K562 (cell line): ENCODE measurements at regions not wholly inside any gene's neighbourhood (a gene's known extent, or its start where the extent isn't known, plus 50 kb on each side); places are given as distances from the start of the nearest gene placed in this dataset.

ENCODE experiments used
- ATAC-seq: fragments of 200-7000 bp; cut with Tn5 transposase; 3 replicates; pipeline ENCODE4 v1.9.1; 2020; ENCODE audit warnings: moderate library complexity
- BruUV-seq: library from RNA; stranded (reverse); fragments of 400-500 nt; replicated peaks from 2 replicates; lab custom pipeline; 2021; lab: Mats Ljungman, UMichigan
- CTCF ChIA-PET: fragments of 300-600 bp; formaldehyde crosslinking; extraction: SDS; loops from one replicate; lab custom pipeline; 2021; ENCODE audit warnings: low intra/inter-chr PET ratio; lab: Yijun Ruan, JAX
- POLR2A ChIA-PET: fragments of 300-600, 350-650 bp; sonication (Branson Sonifier 250); formaldehyde crosslinking; extraction: SDS; loops from one replicate; lab custom pipeline; 2021; ENCODE audit warnings: antibody characterized with exemption, inconsistent platforms; lab: Yijun Ruan, JAX
- DNase-seq, 4 experiments: peaks; one replicate each; pipeline versions ENCODE4 v3.0.0 to v3.0.0-alpha.2; 2011 to 2018; ENCODE audit warnings: low spot score in 3 of 4, mixed read lengths in 3 of 4; ENCODE audit errors: extremely low read depth in 1 of 4
- FAIRE-seq: peaks from 2 replicates; lab custom pipeline; 2011; peaks lifted over from hg19 to GRCh38; lab: Jason Lieb, UNC
- H2AFZ ChIP-seq: 2 replicates; pipeline ENCODE4 v1.6.0; 2011; ENCODE audit warnings: low read depth, low read length, control low read depth, inconsistent platforms
- H3K27ac ChIP-seq: fragments of 200-600 bp; 3 replicates; pipeline ENCODE4 v1.8.0; 2011; ENCODE audit warnings: low read depth, mild to moderate bottlenecking, control low read depth, inconsistent platforms, low read length, moderate library complexity, mixed read lengths; ENCODE audit errors: extremely low read depth
- H3K27me3 ChIP-seq, 2 experiments: fragments of 300-600 bp in 1 of 2; 2 replicates in 1 of 2; 3 replicates in 1 of 2; pipeline versions ENCODE4 v1.6.0 to v1.8.0; 2011; ENCODE audit warnings: inconsistent platforms in 2 of 2, low read length in 2 of 2, mild to moderate bottlenecking in 1 of 2, mixed read lengths in 1 of 2, moderate library complexity in 1 of 2; ENCODE audit not compliant: control insufficient read depth in 2 of 2, insufficient read depth in 2 of 2
- H3K36me3 ChIP-seq: fragments of 300-600 bp; 3 replicates; pipeline ENCODE4 v1.8.0; 2011; ENCODE audit warnings: mild to moderate bottlenecking, low read length, inconsistent platforms; ENCODE audit not compliant: control insufficient read depth, insufficient read depth
- H3K4me1 ChIP-seq, 2 experiments: fragments of 200-600 bp in 1 of 2; replicated peaks in 1 of 2; 2 replicates in 1 of 2; 3 replicates in 1 of 2; pipeline versions ENCODE4 v1.5.1 to v1.8.0; 2011; ENCODE audit warnings: inconsistent platforms in 2 of 2, low read length in 2 of 2, mild to moderate bottlenecking in 1 of 2, mixed read lengths in 1 of 2, moderate library complexity in 1 of 2; ENCODE audit not compliant: control insufficient read depth in 2 of 2, insufficient read depth in 2 of 2
- H3K4me2 ChIP-seq: 2 replicates; pipeline ENCODE4 v1.6.1; 2011; ENCODE audit warnings: low read length, control low read depth, inconsistent platforms, mixed read lengths; ENCODE audit not compliant: insufficient read depth
- H3K4me3 ChIP-seq: fragments of 200-600 bp; sonication (generic), shearing (Covaris generic); 2 replicates; pipeline ENCODE4 v1.5.1; 2016; ENCODE audit warnings: control low read depth, inconsistent platforms
- H3K79me2 ChIP-seq: fragments of 200-600 bp; 3 replicates; pipeline ENCODE4 v1.8.0; 2011; ENCODE audit warnings: low read length, inconsistent platforms; ENCODE audit not compliant: control insufficient read depth, insufficient read depth
- H3K9ac ChIP-seq, 2 experiments: 2 replicates each; pipeline versions ENCODE4 v1.6.0 to v1.6.1; 2011; ENCODE audit warnings: low read depth in 2 of 2, low read length in 2 of 2, control low read depth in 1 of 2, inconsistent platforms in 1 of 2, mild to moderate bottlenecking in 1 of 2, mixed read lengths in 1 of 2; ENCODE audit not compliant: insufficient read depth in 1 of 2
- H3K9me1 ChIP-seq: one replicate; pipeline ENCODE4 v1.6.0; 2011; ENCODE audit warnings: inconsistent platforms, mild to moderate bottlenecking, low read length, moderate library complexity; ENCODE audit not compliant: control insufficient read depth, insufficient read depth
- H3K9me3 ChIP-seq: replicated peaks from 2 replicates; pipeline ENCODE4 v1.5.1; 2011; ENCODE audit warnings: low read depth, low read length, inconsistent platforms; ENCODE audit not compliant: control insufficient read depth, insufficient read depth
- H4K20me1 ChIP-seq: replicated peaks from 2 replicates; pipeline ENCODE4 v1.6.1; 2011; ENCODE audit warnings: low read length, inconsistent platforms, mixed read lengths; ENCODE audit not compliant: control insufficient read depth, insufficient read depth
- ESRRA ChIP-seq: fragments of 450-650 bp; IDR thresholded peaks from 2 replicates; pipeline ENCODE4 v1.6.1; 2014; ENCODE audit warnings: low read depth, mild to moderate bottlenecking, moderate library complexity, borderline replicate concordance
- KLF6 ChIP-seq: fragments of 250-450 bp; sonication (Bioruptor Pico); IDR thresholded peaks from 2 replicates; pipeline ENCODE4 v1.4.0; 2020; ENCODE audit warnings: mild to moderate bottlenecking, moderate library complexity, borderline replicate concordance
- LCOR ChIP-seq: sonication (generic); formaldehyde crosslinking; IDR thresholded peaks from 2 replicates; pipeline ENCODE4 v1.8.0; 2022; ENCODE audit warnings: mild to moderate bottlenecking, missing genetic modification reagents
- MTF1 ChIP-seq: fragments of 250-450 bp; sonication (Bioruptor Pico); IDR thresholded peaks from 2 replicates; pipeline ENCODE4 v1.9.0; 2021; ENCODE audit warnings: moderate library complexity, mild to moderate bottlenecking, inconsistent platforms, borderline replicate concordance
- NCOA2 ChIP-seq, 2 experiments: fragments of 450-650 bp; IDR thresholded peaks; 2 replicates each; pipeline ENCODE4 v1.6.1; 2018; ENCODE audit warnings: mild to moderate bottlenecking in 2 of 2, moderate library complexity in 1 of 2; ENCODE audit not compliant: partially characterized antibody in 2 of 2
- RNF2 ChIP-seq: sonication (generic); IDR thresholded peaks from 2 replicates; pipeline ENCODE4 v1.6.1; 2016
- TRIM28 ChIP-seq: fragments of 450-650 bp; IDR thresholded peaks from 2 replicates; pipeline ENCODE4 v1.6.1; 2017
- XRCC3 ChIP-seq: fragments of 450-650 bp; IDR thresholded peaks from 2 replicates; pipeline ENCODE4 v1.6.1; 2017; ENCODE audit warnings: mild to moderate bottlenecking, moderate library complexity
- ZNF77 ChIP-seq: fragments of 250-450 bp; sonication (Bioruptor Pico); IDR thresholded peaks from 2 replicates; pipeline ENCODE4 v1.5.0; 2020
- WGBS: fragments of 100-300 bp; shearing (Covaris generic); methylation state at CpG from one replicate; pipeline ENCODE4 v1.1.6; 2016; ENCODE audit warnings: low coverage, mixed read lengths; ENCODE audit not compliant: insufficient coverage; ENCODE audit errors: missing lambda C conversion rate; 5-methylcytosine and 5-hydroxymethylcytosine counted together
- in situ Hi-C: fragments of 300-500 bp; cut with MboI; formaldehyde crosslinking; loops from 4 replicates; pipeline ENCODE4 v1.15.0; 2018; ENCODE audit warnings: inconsistent platforms, mixed read lengths
- intact Hi-C: fragments of 100-400 bp; cut with micrococcal nuclease; formaldehyde crosslinking; loops from 2 replicates; pipeline ENCODE4 v1.14.2; 2022
- TF ChIP-seq, protein P1 (sequence below): fragments of 250-450 bp; sonication (Bioruptor Pico); IDR thresholded peaks from 2 replicates; pipeline ENCODE4 v1.5.0; 2020; ENCODE audit warnings: mild to moderate bottlenecking, borderline replicate concordance
- TF ChIP-seq, protein P2 (sequence below): fragments of 250-450 bp; sonication (Bioruptor Pico); IDR thresholded peaks from 2 replicates; pipeline ENCODE4 v1.9.0; 2021; ENCODE audit warnings: mild to moderate bottlenecking, inconsistent platforms

DNA sequence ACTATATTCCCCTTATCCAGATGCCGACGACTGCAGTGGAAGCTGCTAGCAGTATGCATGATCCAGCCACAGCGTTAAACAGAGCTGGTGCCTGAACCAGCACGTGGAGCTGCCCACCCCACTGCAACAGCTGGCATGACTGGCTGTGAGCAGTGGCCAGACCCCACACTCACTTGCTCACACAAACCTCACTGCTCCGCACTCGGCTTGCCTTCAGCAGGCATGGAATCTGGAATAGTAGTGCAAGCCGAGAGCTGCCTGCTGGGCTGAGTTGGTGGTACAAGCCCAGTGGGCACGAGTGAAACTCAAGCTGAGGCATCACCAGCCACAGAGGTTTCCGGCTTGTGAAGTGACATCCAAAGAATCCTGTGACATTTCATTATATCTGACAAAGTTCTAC, 1197.6 kb downstream of the FAM133A start:
- Histone ChIP-seq H3K36me3 (no peaks in the 10 kb centered on the region), H3K9ac (no peak overlapping the region), H3K4me2 (no peak overlapping the region), H3K27me3 (no peaks in the 10 kb centered on the region), H2AFZ (no peak overlapping the region), H3K4me3 (no peak overlapping the region)
- DNase-seq, result no peak
- TF ChIP-seq, protein P1, sequence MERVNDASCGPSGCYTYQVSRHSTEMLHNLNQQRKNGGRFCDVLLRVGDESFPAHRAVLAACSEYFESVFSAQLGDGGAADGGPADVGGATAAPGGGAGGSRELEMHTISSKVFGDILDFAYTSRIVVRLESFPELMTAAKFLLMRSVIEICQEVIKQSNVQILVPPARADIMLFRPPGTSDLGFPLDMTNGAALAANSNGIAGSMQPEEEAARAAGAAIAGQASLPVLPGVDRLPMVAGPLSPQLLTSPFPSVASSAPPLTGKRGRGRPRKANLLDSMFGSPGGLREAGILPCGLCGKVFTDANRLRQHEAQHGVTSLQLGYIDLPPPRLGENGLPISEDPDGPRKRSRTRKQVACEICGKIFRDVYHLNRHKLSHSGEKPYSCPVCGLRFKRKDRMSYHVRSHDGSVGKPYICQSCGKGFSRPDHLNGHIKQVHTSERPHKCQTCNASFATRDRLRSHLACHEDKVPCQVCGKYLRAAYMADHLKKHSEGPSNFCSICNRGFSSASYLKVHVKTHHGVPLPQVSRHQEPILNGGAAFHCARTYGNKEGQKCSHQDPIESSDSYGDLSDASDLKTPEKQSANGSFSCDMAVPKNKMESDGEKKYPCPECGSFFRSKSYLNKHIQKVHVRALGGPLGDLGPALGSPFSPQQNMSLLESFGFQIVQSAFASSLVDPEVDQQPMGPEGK (CRISPR knock-in tag), result no peak
- TF ChIP-seq LCOR (no peak), NCOA2 (IDR thresholded peaks at IDR 0.05; ENCODE audit: partially characterized antibody in 2 of 2) (no peak), ZNF77 (no peak), XRCC3 (no peak), ESRRA (no peak), RNF2 (no peak), TRIM28 (no peak), KLF6 (CRISPR knock-in tag) (no peak), MTF1 (CRISPR knock-in tag) (no peak)
- TF ChIP-seq, protein P2, sequence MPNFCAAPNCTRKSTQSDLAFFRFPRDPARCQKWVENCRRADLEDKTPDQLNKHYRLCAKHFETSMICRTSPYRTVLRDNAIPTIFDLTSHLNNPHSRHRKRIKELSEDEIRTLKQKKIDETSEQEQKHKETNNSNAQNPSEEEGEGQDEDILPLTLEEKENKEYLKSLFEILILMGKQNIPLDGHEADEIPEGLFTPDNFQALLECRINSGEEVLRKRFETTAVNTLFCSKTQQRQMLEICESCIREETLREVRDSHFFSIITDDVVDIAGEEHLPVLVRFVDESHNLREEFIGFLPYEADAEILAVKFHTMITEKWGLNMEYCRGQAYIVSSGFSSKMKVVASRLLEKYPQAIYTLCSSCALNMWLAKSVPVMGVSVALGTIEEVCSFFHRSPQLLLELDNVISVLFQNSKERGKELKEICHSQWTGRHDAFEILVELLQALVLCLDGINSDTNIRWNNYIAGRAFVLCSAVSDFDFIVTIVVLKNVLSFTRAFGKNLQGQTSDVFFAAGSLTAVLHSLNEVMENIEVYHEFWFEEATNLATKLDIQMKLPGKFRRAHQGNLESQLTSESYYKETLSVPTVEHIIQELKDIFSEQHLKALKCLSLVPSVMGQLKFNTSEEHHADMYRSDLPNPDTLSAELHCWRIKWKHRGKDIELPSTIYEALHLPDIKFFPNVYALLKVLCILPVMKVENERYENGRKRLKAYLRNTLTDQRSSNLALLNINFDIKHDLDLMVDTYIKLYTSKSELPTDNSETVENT (CRISPR knock-in tag), result no peak
- TF ChIP-seq, all 486 proteins: peak for 0
- ChIA-PET POLR2A (no interaction called here), CTCF (no interaction called here)
- Histone ChIP-seq H3K27ac (no peak overlapping the region), H3K9me3 (no peaks in the 10 kb centered on the region), H4K20me1 (no peaks in the 10 kb centered on the region), H3K9me1 (no peaks in the 10 kb centered on the region), H3K4me1 (no peaks in the 10 kb centered on the region), H3K79me2 (no peaks in the 10 kb centered on the region)
- WGBS, result 0% methylated on average over 7 of the region's 9 CpGs
- in situ Hi-C loops (no loop called here), intact Hi-C loops (no loop called here)
- ATAC-seq (no peak), FAIRE-seq (no peak)
- no TSS peak for BruUV-seq
